CD14-positive monocyte (primary cell): ENCODE measurements at regions not wholly inside any gene's neighbourhood (a gene's known extent, or its start where the extent isn't known, plus 50 kb on each side); places are given as distances from the start of the nearest gene placed in this dataset.

Source experiments
- DNase-seq, 3 donors: peaks; one replicate each; pipeline ENCODE4 v3.0.0-alpha.2; 2011 to 2022
- H2AFZ ChIP-seq: 2 replicates; pipeline ENCODE4 v1.6.0; 2012; ENCODE audit warnings: mild to moderate bottlenecking, low read depth, low read length, inconsistent platforms; ENCODE audit not compliant: insufficient read depth, poor library complexity, severe bottlenecking
- H3K27ac ChIP-seq, 2 donors: 1 replicate in 1 of 2; 2 replicates in 1 of 2; pipeline ENCODE4 v1.5.1; 2012 to 2013; ENCODE audit warnings: low read length in 2 of 2, control low read depth in 1 of 2, inconsistent platforms in 1 of 2, low read depth in 1 of 2, mild to moderate bottlenecking in 1 of 2
- H3K27me3 ChIP-seq, 2 donors: one replicate each; pipeline versions ENCODE4 v1.6.0 to v1.6.1; 2011 to 2013; ENCODE audit warnings: low read length in 2 of 2; ENCODE audit not compliant: control insufficient read depth in 2 of 2, insufficient read depth in 2 of 2
- H3K36me3 ChIP-seq, 2 donors: replicated peaks in 1 of 2; 1 replicate in 1 of 2; 2 replicates in 1 of 2; pipeline versions ENCODE4 v1.5.1 to v1.6.1; 2012 to 2013; ENCODE audit warnings: low read length in 2 of 2, control low read depth in 1 of 2, inconsistent platforms in 1 of 2, mild to moderate bottlenecking in 1 of 2; ENCODE audit not compliant: insufficient read depth in 2 of 2, control insufficient read depth in 1 of 2
- H3K4me1 ChIP-seq, 2 donors: 1 replicate in 1 of 2; 2 replicates in 1 of 2; pipeline versions ENCODE4 v1.5.1 to v1.6.1; 2012 to 2013; ENCODE audit warnings: low read length in 2 of 2, control low read depth in 1 of 2, inconsistent platforms in 1 of 2, mild to moderate bottlenecking in 1 of 2, moderate library complexity in 1 of 2; ENCODE audit not compliant: insufficient read depth in 2 of 2, control insufficient read depth in 1 of 2
- H3K4me2 ChIP-seq: replicated peaks from 2 replicates; pipeline ENCODE3; 2012; ENCODE audit warnings: low read length, moderate library complexity, mild to moderate bottlenecking; ENCODE audit not compliant: poor library complexity, severe bottlenecking; ENCODE audit errors: extremely low read depth
- H3K4me3 ChIP-seq, 3 experiments: fragments of 200-600 bp in 1 of 3; sonication (generic) in 1 of 3; replicated peaks in 1 of 3; 1 replicate in 2 of 3; 2 replicates in 1 of 3; pipeline ENCODE4 v1.5.1; 2011 to 2013; ENCODE audit warnings: low read length in 3 of 3, mild to moderate bottlenecking in 3 of 3, control low read depth in 2 of 3, low read depth in 2 of 3, inconsistent platforms in 1 of 3, moderate library complexity in 1 of 3
- H3K79me2 ChIP-seq: 2 replicates; pipeline ENCODE4 v1.6.0; 2012; ENCODE audit warnings: mild to moderate bottlenecking, control low read depth, inconsistent platforms, low read length, moderate library complexity; ENCODE audit not compliant: insufficient read depth
- H3K9ac ChIP-seq: 2 replicates; pipeline ENCODE4 v1.6.0; 2017; ENCODE audit warnings: low read length, mild to moderate bottlenecking; ENCODE audit not compliant: insufficient read depth, poor library complexity, severe bottlenecking
- H3K9me3 ChIP-seq, 2 donors: replicated peaks in 1 of 2; 1 replicate in 1 of 2; 2 replicates in 1 of 2; pipeline versions ENCODE4 v1.5.1 to v1.6.1; 2012 to 2013; ENCODE audit warnings: low read length in 2 of 2, control low read depth in 1 of 2; ENCODE audit not compliant: control insufficient read depth in 1 of 2, insufficient read depth in 1 of 2
- H4K20me1 ChIP-seq: 2 replicates; pipeline ENCODE4 v1.6.0; 2012; ENCODE audit warnings: mild to moderate bottlenecking, low read length, control low read depth, moderate library complexity; ENCODE audit not compliant: insufficient read depth
- H3K27ac Mint-ChIP-seq, 7 donors: one replicate each; pipeline ENCODE4 v1.8.0; 2020; ENCODE audit warnings: mild to moderate bottlenecking in 7 of 7, mixed read lengths in 7 of 7, moderate library complexity in 6 of 7, inconsistent platforms in 2 of 7
- H3K27me3 Mint-ChIP-seq, 3 donors: one replicate each; pipeline ENCODE4 v1.8.0; 2021 to 2022; ENCODE audit warnings: low read depth in 3 of 3, mild to moderate bottlenecking in 3 of 3, mixed read lengths in 3 of 3, moderate library complexity in 3 of 3, inconsistent platforms in 1 of 3
- H3K36me3 Mint-ChIP-seq, 2 donors: one replicate each; pipeline ENCODE4 v1.8.0; 2020; ENCODE audit warnings: mixed read lengths in 2 of 2, inconsistent platforms in 1 of 2, mild to moderate bottlenecking in 1 of 2
- H3K4me1 Mint-ChIP-seq: one replicate; pipeline ENCODE4 v1.8.0; 2020; ENCODE audit warnings: mild to moderate bottlenecking, mixed read lengths
- H3K4me3 Mint-ChIP-seq, 2 donors: one replicate each; pipeline ENCODE4 v1.8.0; 2020; ENCODE audit warnings: mild to moderate bottlenecking in 2 of 2, mixed read lengths in 2 of 2, moderate library complexity in 1 of 2
- H3K9me3 Mint-ChIP-seq, 7 donors: one replicate each; pipeline ENCODE4 v1.8.0; 2020 to 2022; ENCODE audit warnings: mixed read lengths in 7 of 7, mild to moderate bottlenecking in 6 of 7, moderate library complexity in 6 of 7, inconsistent platforms in 2 of 7
- CTCF ChIP-seq: fragments of 200-600 bp; IDR thresholded peaks from one replicate; pipeline ENCODE4 v1.8.0; 2022; ENCODE audit warnings: antibody characterized with exemption, mild to moderate bottlenecking
- intact Hi-C, 2 donors: fragments of 100-400 bp; cut with micrococcal nuclease; formaldehyde crosslinking; loops; one replicate each; pipeline versions ENCODE4 v1.15.0 to v1.15.1; 2023

GRCh38 chr5:105739732-105740131 is 1931.0 kb downstream of the EFNA5 start:
- Histone ChIP-seq H3K4me1 (no peaks in the 10 kb centered on the region), H3K27ac (no peak overlapping the region), H3K9me3 (no peaks in the 10 kb centered on the region), H3K79me2 (no peaks in the 10 kb centered on the region), H3K9ac (no peak overlapping the region), H2AFZ (no peak overlapping the region), H3K36me3 (no peaks in the 10 kb centered on the region), H3K4me3 (no peak overlapping the region), H4K20me1 (no peaks in the 10 kb centered on the region), H3K27me3 (no peaks in the 10 kb centered on the region), H3K4me2 (no peak overlapping the region)
- no peak for TF ChIP-seq CTCF
- intact Hi-C loops = no loop called here
- Mint-ChIP-seq H3K9me3 (peaks cover 0 to 4% (median 1%) of the 10 kb centered on the region in 7 donors), H3K4me1 (no peaks in the 10 kb centered on the region), H3K36me3 (no peaks in the 10 kb centered on the region), H3K27me3 (no peaks in the 10 kb centered on the region), H3K4me3 (no peak overlapping the region), H3K27ac (no peak overlapping the region)
- DNase-seq = no peak

- Mint-ChIP-seq H3K4me1 (no peaks in the 10 kb centered on the region), H3K27ac (no peak overlapping the region), H3K36me3 (no peaks in the 10 kb centered on the region), H3K27me3 (no peaks in the 10 kb centered on the region), H3K4me3 (no peak overlapping the region), H3K9me3 (peaks cover 0 to 2% (median 1%) of the 10 kb centered on the region in 7 donors)
- Histone ChIP-seq H4K20me1 (no peaks in the 10 kb centered on the region), H3K4me2 (no peak overlapping the region), H3K36me3 (no peaks in the 10 kb centered on the region), H2AFZ (no peak overlapping the region), H3K9ac (no peak overlapping the region), H3K4me3 (no peak overlapping the region), H3K9me3 (no peaks in the 10 kb centered on the region), H3K4me1 (no peaks in the 10 kb centered on the region), H3K27ac (no peak overlapping the region), H3K27me3 (no peaks in the 10 kb centered on the region), H3K79me2 (no peaks in the 10 kb centered on the region)
- no peak for DNase-seq
- intact Hi-C loops = no loop called here
- no peak for TF ChIP-seq CTCF
Observed at GRCh38 chr5:105735704-105736103, 1935.0 kb downstream of the EFNA5 start.
